H9 (cell line): ENCODE measurements at regions not wholly inside any gene's neighbourhood (a gene's known extent, or its start where the extent isn't known, plus 50 kb on each side); places are given as distances from the start of the nearest gene placed in this dataset.

Experiments used
- DNase-seq: peaks from one replicate; pipeline ENCODE4 v3.0.0-alpha.2; 2017
- H2AFZ ChIP-seq: one replicate; pipeline ENCODE4 v1.6.1; 2013; ENCODE audit warnings: mild to moderate bottlenecking, low read length, control low read depth, moderate library complexity
- H2AK5ac ChIP-seq: 2 replicates; pipeline ENCODE4 v1.6.1; 2013; ENCODE audit warnings: low read length, control low read depth, mixed read lengths; ENCODE audit not compliant: insufficient read length
- H2BK120ac ChIP-seq: one replicate; pipeline ENCODE4 v1.6.1; 2013; ENCODE audit warnings: low read depth, mild to moderate bottlenecking, low read length, control low read depth, inconsistent platforms; ENCODE audit not compliant: poor library complexity, severe bottlenecking
- H2BK12ac ChIP-seq: 2 replicates; pipeline ENCODE4 v1.6.1; 2013; ENCODE audit warnings: low read length, control low read depth, mixed read lengths, low read depth; ENCODE audit not compliant: insufficient read length
- H2BK15ac ChIP-seq: 2 replicates; pipeline ENCODE4 v1.6.1; 2013; ENCODE audit warnings: low read depth, low read length, control low read depth
- H2BK20ac ChIP-seq: one replicate; pipeline ENCODE4 v1.6.1; 2013; ENCODE audit warnings: low read depth, mild to moderate bottlenecking, low read length, control low read depth, inconsistent platforms; ENCODE audit not compliant: poor library complexity, severe bottlenecking
- H2BK5ac ChIP-seq: 2 replicates; pipeline ENCODE4 v1.6.1; 2013; ENCODE audit warnings: low read length, control low read depth, mixed read lengths; ENCODE audit not compliant: insufficient read length
- H3K14ac ChIP-seq: 2 replicates; pipeline ENCODE4 v1.6.1; 2013; ENCODE audit warnings: low read length, control low read depth; ENCODE audit not compliant: insufficient read depth
- H3K18ac ChIP-seq: 2 replicates; pipeline ENCODE4 v1.6.1; 2013; ENCODE audit warnings: low read depth, mild to moderate bottlenecking, mixed read lengths, low read length, control low read depth; ENCODE audit not compliant: insufficient read length
- H3K23ac ChIP-seq: 2 replicates; pipeline ENCODE4 v1.6.1; 2013; ENCODE audit warnings: low read length, control low read depth, mixed read lengths, low read depth; ENCODE audit not compliant: insufficient read length
- H3K23me2 ChIP-seq: 2 replicates; pipeline ENCODE4 v1.6.1; 2013; ENCODE audit warnings: low read depth, mild to moderate bottlenecking, mixed read lengths, low read length, control low read depth; ENCODE audit not compliant: insufficient read length, poor library complexity, severe bottlenecking
- H3K27ac ChIP-seq: 2 replicates; pipeline ENCODE4 v1.5.1; 2013; ENCODE audit warnings: low read length, control low read depth, mixed read lengths, low read depth; ENCODE audit not compliant: insufficient read length
- H3K27me3 ChIP-seq: 2 replicates; pipeline ENCODE4 v1.6.1; 2013; ENCODE audit warnings: low read length, control low read depth, inconsistent platforms; ENCODE audit not compliant: insufficient read depth
- H3K4ac ChIP-seq: 2 replicates; pipeline ENCODE4 v1.6.1; 2013; ENCODE audit warnings: low read depth, mild to moderate bottlenecking, control low read depth, inconsistent platforms, low read length, moderate library complexity
- H3K4me1 ChIP-seq: 2 replicates; pipeline ENCODE4 v1.6.1; 2013; ENCODE audit warnings: low read length, control low read depth, inconsistent platforms; ENCODE audit not compliant: insufficient read depth
- H3K4me2 ChIP-seq: 2 replicates; pipeline ENCODE4 v1.6.1; 2013; ENCODE audit warnings: low read length, control low read depth, mixed read lengths; ENCODE audit not compliant: insufficient read length, insufficient read depth
- H3K56ac ChIP-seq: 2 replicates; pipeline ENCODE4 v1.6.1; 2013; ENCODE audit warnings: low read depth, mild to moderate bottlenecking, mixed read lengths, low read length, control low read depth; ENCODE audit not compliant: insufficient read length
- H3K79me1 ChIP-seq: 2 replicates; pipeline ENCODE4 v1.6.1; 2013; ENCODE audit warnings: low read depth, mild to moderate bottlenecking, moderate library complexity, low read length, control low read depth, inconsistent platforms; ENCODE audit not compliant: insufficient read depth, poor library complexity, severe bottlenecking
- H3K79me2 ChIP-seq: 2 replicates; pipeline ENCODE4 v1.6.1; 2013; ENCODE audit warnings: low read length, control low read depth, inconsistent platforms; ENCODE audit not compliant: insufficient read depth
- H3K9ac ChIP-seq: 2 replicates; pipeline ENCODE4 v1.6.1; 2013; ENCODE audit warnings: low read length, control low read depth, mixed read lengths; ENCODE audit not compliant: insufficient read length; ENCODE audit errors: extremely low read depth
- H3K9me3 ChIP-seq: one replicate; pipeline ENCODE4 v1.6.1; 2013; ENCODE audit warnings: low read depth, low read length, inconsistent platforms; ENCODE audit not compliant: control insufficient read depth
- H3T11ph ChIP-seq: one replicate; pipeline ENCODE4 v1.6.1; 2013; ENCODE audit warnings: mild to moderate bottlenecking, low read length, control low read depth, inconsistent platforms
- H4K20me1 ChIP-seq: one replicate; pipeline ENCODE4 v1.6.1; 2013; ENCODE audit not compliant: control insufficient read depth, insufficient read length, insufficient read depth
- H4K5ac ChIP-seq: 2 replicates; pipeline ENCODE4 v1.6.1; 2013; ENCODE audit warnings: low read depth, mild to moderate bottlenecking, mixed read lengths, low read length, control low read depth; ENCODE audit not compliant: insufficient read length
- H4K8ac ChIP-seq: replicated peaks from 2 replicates; pipeline ENCODE4 v1.6.1; 2013; ENCODE audit warnings: low read length, control low read depth, mixed read lengths, low read depth; ENCODE audit not compliant: insufficient read length
- H4K91ac ChIP-seq: 2 replicates; pipeline ENCODE4 v1.6.1; 2013; ENCODE audit warnings: low read depth, mild to moderate bottlenecking, moderate library complexity, mixed read lengths, low read length, control low read depth; ENCODE audit not compliant: insufficient read length
- H3K27ac Mint-ChIP-seq, 3 experiments: 2 replicates in 2 of 3; 3 replicates in 1 of 3; pipeline ENCODE4 v1.8.0; 2020 to 2021; ENCODE audit warnings: mixed read lengths in 3 of 3, mild to moderate bottlenecking in 1 of 3, moderate library complexity in 1 of 3
- H3K27me3 Mint-ChIP-seq: 2 replicates; pipeline ENCODE4 v1.8.0; 2021; ENCODE audit warnings: low read depth, mild to moderate bottlenecking, moderate library complexity, mixed read lengths
- H3K36me3 Mint-ChIP-seq, 3 experiments: 2 replicates in 2 of 3; 3 replicates in 1 of 3; pipeline ENCODE4 v1.8.0; 2020 to 2021; ENCODE audit warnings: low read depth in 3 of 3, mixed read lengths in 3 of 3; ENCODE audit not compliant: insufficient read depth in 1 of 3
- H3K4me1 Mint-ChIP-seq, 2 experiments: 2 replicates each; pipeline ENCODE4 v1.8.0; 2020; ENCODE audit warnings: mixed read lengths in 2 of 2
- H3K4me3 Mint-ChIP-seq, 2 experiments: 2 replicates in 1 of 2; 3 replicates in 1 of 2; pipeline ENCODE4 v1.8.0; 2020 to 2021; ENCODE audit warnings: mild to moderate bottlenecking in 2 of 2, mixed read lengths in 2 of 2, moderate library complexity in 1 of 2
- H3K9me3 Mint-ChIP-seq, 2 experiments: 2 replicates in 1 of 2; 3 replicates in 1 of 2; pipeline ENCODE4 v1.8.0; 2020; ENCODE audit warnings: mild to moderate bottlenecking in 2 of 2, mixed read lengths in 2 of 2, moderate library complexity in 1 of 2
- CTCF ChIP-seq: fragments of 200-600 bp; sonication (generic); conservative IDR thresholded peaks from 3 replicates; pipeline ENCODE4 v1.8.0; 2021; ENCODE audit warnings: antibody characterized with exemption, mild to moderate bottlenecking
- WGBS: extraction: QIAGEN DNeasy Blood & Tissue Kit; methylation state at CpG from one replicate; pipeline ENCODE4 v1.1.7; 2013; ENCODE audit warnings: missing lambda C conversion rate, low lambda C conversion rate, mixed read lengths; ENCODE audit not compliant: insufficient read length; ENCODE audit errors: extremely low coverage; 5-methylcytosine and 5-hydroxymethylcytosine counted together

- Histone ChIP-seq H3K4me2 (no peak overlapping the region), H3K14ac (no peak overlapping the region)
Observed at GRCh38 chr3:29185706-29186105, 95.2 kb upstream of the RBMS3 start.

More at GRCh38 chr3:29185706-29186105, 95.2 kb upstream of the RBMS3 start:
- Histone ChIP-seq H3K9me3 (no peaks in the 10 kb centered on the region), H3K18ac (no peak overlapping the region), H4K5ac (no peak overlapping the region), H3T11ph (no peak overlapping the region), H2BK20ac (no peak overlapping the region), H3K9ac (no peak overlapping the region), H2BK15ac (no peak overlapping the region), H3K79me2 (no peaks in the 10 kb centered on the region), H4K91ac (no peak overlapping the region), H3K27ac (no peak overlapping the region), H3K23me2 (no peaks in the 10 kb centered on the region), H3K27me3 (no peaks in the 10 kb centered on the region), H2AFZ (no peak overlapping the region), H3K4ac (no peak overlapping the region), H4K20me1 (no peaks in the 10 kb centered on the region), H4K8ac (no peak overlapping the region), H3K23ac (no peak overlapping the region), H2BK5ac (no peak overlapping the region), H3K4me1 (no peaks in the 10 kb centered on the region), H3K56ac (no peak overlapping the region), H2AK5ac (no peak overlapping the region), H2BK12ac (no peak overlapping the region), H2BK120ac (no peak overlapping the region), H3K79me1 (no peaks in the 10 kb centered on the region)
- peaks cover 0 to 2% of the 10 kb centered on the region in 2 experiments; a peak in 2 of 4 replicates for H3K4me1 Mint-ChIP-seq
- DNase-seq, result no peak
- no CpG with 5 or more reads among the region's 1 CpG for WGBS
- H3K9me3 Mint-ChIP-seq, result no peaks in the 10 kb centered on the region
- no peaks in the 10 kb centered on the region for H3K36me3 Mint-ChIP-seq
- H3K27ac Mint-ChIP-seq, result no peak overlapping the region
- H3K4me3 Mint-ChIP-seq, result no peak overlapping the region
- TF ChIP-seq CTCF, result no peak
- no peaks in the 10 kb centered on the region for H3K27me3 Mint-ChIP-seq
